SK-N-SH treated with all-trans-retinoic acid at 6 μM for 48 hours (cell line): ENCODE measurements at regions not wholly inside any gene's neighbourhood (a gene's known extent, or its start where the extent isn't known, plus 50 kb on each side); places are given as distances from the start of the nearest gene placed in this dataset.

Experiments used
- ATAC-seq: fragments of 200-7000 bp; cut with Tn5 transposase; 3 replicates; pipeline ENCODE4 v1.9.1; 2020; ENCODE audit warnings: mild to moderate bottlenecking, moderate library complexity
- ARNTL ChIP-seq: fragments of 450-650 bp; formaldehyde crosslinking; IDR thresholded peaks from 2 replicates; pipeline ENCODE4 v1.5.0; 2020; ENCODE audit warnings: low read depth, mild to moderate bottlenecking, moderate library complexity, borderline replicate concordance
- BACH2 ChIP-seq: fragments of 250-450 bp; sonication (Bioruptor Pico); IDR thresholded peaks from 2 replicates; pipeline ENCODE4 v1.9.0; 2021; ENCODE audit warnings: mild to moderate bottlenecking, borderline replicate concordance
- CSRNP3 ChIP-seq: fragments of 250-450 bp; sonication (Bioruptor Pico); IDR thresholded peaks from 2 replicates; pipeline ENCODE4 v1.5.1; 2021; ENCODE audit warnings: mild to moderate bottlenecking, moderate library complexity
- ESRRG ChIP-seq: fragments of 250-450 bp; sonication (Bioruptor Pico); IDR thresholded peaks from 2 replicates; pipeline ENCODE4 v1.6.1; 2021; ENCODE audit warnings: mild to moderate bottlenecking
- GLIS3 ChIP-seq: fragments of 250-450 bp; sonication (Bioruptor Pico); IDR thresholded peaks from 2 replicates; pipeline ENCODE4 v1.5.0; 2020; ENCODE audit warnings: mild to moderate bottlenecking, moderate library complexity
- ISL1 ChIP-seq: fragments of 250-450 bp; sonication (Bioruptor Pico); IDR thresholded peaks from 2 replicates; pipeline ENCODE4 v2.1.2; 2022; ENCODE audit warnings: mild to moderate bottlenecking, moderate library complexity
- OSR1 ChIP-seq: fragments of 250-450 bp; sonication (Bioruptor Pico); IDR thresholded peaks from 2 replicates; pipeline ENCODE4 v1.8.0; 2022; ENCODE audit warnings: moderate library complexity, mild to moderate bottlenecking, inconsistent platforms
- PATZ1 ChIP-seq: fragments of 250-450 bp; sonication (Bioruptor Pico); IDR thresholded peaks from 2 replicates; pipeline ENCODE4 v1.8.0; 2020; ENCODE audit warnings: mild to moderate bottlenecking, moderate library complexity, borderline replicate concordance
- PPARA ChIP-seq: fragments of 250-450 bp; sonication (Bioruptor Pico); IDR thresholded peaks from 2 replicates; pipeline ENCODE4 v1.5.0; 2020; ENCODE audit warnings: mild to moderate bottlenecking, borderline replicate concordance
- RARB ChIP-seq: fragments of 250-450 bp; sonication (Bioruptor Pico); IDR thresholded peaks from 2 replicates; pipeline ENCODE4 v1.8.0; 2021; ENCODE audit warnings: mild to moderate bottlenecking, moderate library complexity
- SNAI2 ChIP-seq: fragments of 250-450 bp; sonication (Bioruptor Pico); IDR thresholded peaks from 2 replicates; pipeline ENCODE4 v1.5.0; 2020; ENCODE audit warnings: mild to moderate bottlenecking, moderate library complexity
- TOX ChIP-seq: fragments of 250-450 bp; sonication (Bioruptor Pico); IDR thresholded peaks from 2 replicates; pipeline ENCODE4 v1.8.0; 2021; ENCODE audit warnings: mild to moderate bottlenecking, moderate library complexity, borderline replicate concordance
- TSHZ2 ChIP-seq: fragments of 250-450 bp; sonication (Bioruptor Pico); IDR thresholded peaks from 2 replicates; pipeline ENCODE4 v1.5.0; 2020; ENCODE audit warnings: mild to moderate bottlenecking, moderate library complexity
- ZC3H10 ChIP-seq: fragments of 250-450 bp; sonication (Bioruptor Pico); IDR thresholded peaks from 2 replicates; pipeline ENCODE4 v1.5.1; 2021; ENCODE audit warnings: mild to moderate bottlenecking, moderate library complexity
- ZFP3 ChIP-seq: fragments of 250-450 bp; sonication (Bioruptor Pico); IDR thresholded peaks from 2 replicates; pipeline ENCODE4 v1.5.0; 2020; ENCODE audit warnings: mild to moderate bottlenecking, moderate library complexity
- ZFP30 ChIP-seq: fragments of 450-650 bp; formaldehyde crosslinking; IDR thresholded peaks from 2 replicates; pipeline ENCODE4 v1.5.0; 2022; ENCODE audit warnings: mild to moderate bottlenecking, moderate library complexity
- ZNF565 ChIP-seq: fragments of 450-650 bp; formaldehyde crosslinking; conservative IDR thresholded peaks from 2 replicates; pipeline ENCODE4 v1.5.0; 2020; ENCODE audit warnings: low read depth, mild to moderate bottlenecking, moderate library complexity
- ZNF70 ChIP-seq: fragments of 450-650 bp; formaldehyde crosslinking; IDR thresholded peaks from 2 replicates; pipeline ENCODE4 v1.5.0; 2020; ENCODE audit warnings: mild to moderate bottlenecking, moderate library complexity
- ZNF8 ChIP-seq: fragments of 450-650 bp; formaldehyde crosslinking; IDR thresholded peaks from 2 replicates; pipeline ENCODE4 v1.5.0; 2020; ENCODE audit warnings: mild to moderate bottlenecking, moderate library complexity
- TF ChIP-seq, protein P1 (sequence below): fragments of 250-450 bp; sonication (Bioruptor Pico); IDR thresholded peaks from 2 replicates; pipeline ENCODE4 v1.8.0; 2021; ENCODE audit warnings: low read depth, mild to moderate bottlenecking, moderate library complexity, borderline replicate concordance
- TF ChIP-seq, protein P2 (sequence below): fragments of 250-450 bp; sonication (Bioruptor Pico); IDR thresholded peaks from 2 replicates; pipeline ENCODE4 v1.5.1; 2020; ENCODE audit warnings: low read depth, mild to moderate bottlenecking, moderate library complexity

DNA sequence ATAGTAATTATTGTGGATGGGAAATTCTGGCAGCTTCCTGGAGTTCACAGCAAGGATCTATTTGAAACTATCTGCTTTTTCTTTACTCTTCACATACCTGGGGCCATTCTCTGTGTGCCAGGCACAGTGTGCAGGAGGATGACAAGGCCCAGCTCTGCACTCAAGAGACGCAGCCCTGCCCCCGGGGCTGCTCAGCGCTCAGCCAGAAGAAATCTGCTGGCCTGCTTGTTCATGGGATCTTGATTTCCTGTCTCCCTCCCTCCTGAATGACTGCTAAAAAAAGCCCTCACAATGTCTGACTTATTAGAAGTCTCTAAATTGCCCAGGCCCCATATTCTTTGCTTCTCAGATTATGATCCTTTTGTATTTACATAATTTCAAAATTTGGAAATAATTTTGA, 210.9 kb downstream of the DCDC2C start:
- TF ChIP-seq PPARA (CRISPR knock-in tag) (no peak), ZNF70 (no peak), ZNF8 (no peak), PATZ1 (CRISPR knock-in tag) (no peak), ESRRG (no peak), GLIS3 (CRISPR knock-in tag) (no peak), ZC3H10 (CRISPR knock-in tag) (no peak), ZNF565 (no peak), ZFP30 (CRISPR knock-in tag) (no peak), TSHZ2 (CRISPR knock-in tag) (no peak)
- TF ChIP-seq, protein P1, sequence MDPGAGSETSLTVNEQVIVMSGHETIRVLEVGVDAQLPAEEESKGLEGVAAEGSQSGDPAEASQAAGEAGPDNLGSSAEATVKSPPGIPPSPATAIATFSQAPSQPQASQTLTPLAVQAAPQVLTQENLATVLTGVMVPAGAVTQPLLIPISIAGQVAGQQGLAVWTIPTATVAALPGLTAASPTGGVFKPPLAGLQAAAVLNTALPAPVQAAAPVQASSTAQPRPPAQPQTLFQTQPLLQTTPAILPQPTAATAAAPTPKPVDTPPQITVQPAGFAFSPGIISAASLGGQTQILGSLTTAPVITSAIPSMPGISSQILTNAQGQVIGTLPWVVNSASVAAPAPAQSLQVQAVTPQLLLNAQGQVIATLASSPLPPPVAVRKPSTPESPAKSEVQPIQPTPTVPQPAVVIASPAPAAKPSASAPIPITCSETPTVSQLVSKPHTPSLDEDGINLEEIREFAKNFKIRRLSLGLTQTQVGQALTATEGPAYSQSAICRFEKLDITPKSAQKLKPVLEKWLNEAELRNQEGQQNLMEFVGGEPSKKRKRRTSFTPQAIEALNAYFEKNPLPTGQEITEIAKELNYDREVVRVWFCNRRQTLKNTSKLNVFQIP: no peak
- TF ChIP-seq, all 23 proteins: peak for 0
- ATAC-seq: no peak

- no peak for TF ChIP-seq PATZ1 (CRISPR knock-in tag)
- TF ChIP-seq GLIS3 (CRISPR knock-in tag): no peak
- TF ChIP-seq RARB (CRISPR knock-in tag): no peak
- no peak for TF ChIP-seq CSRNP3
- TF ChIP-seq ZNF565: no peak
- TF ChIP-seq PPARA (CRISPR knock-in tag): no peak
- TF ChIP-seq SNAI2 (CRISPR knock-in tag): no peak
- no peak for TF ChIP-seq OSR1 (CRISPR knock-in tag)
- TF ChIP-seq ZFP30 (CRISPR knock-in tag): no peak
- TF ChIP-seq ZNF70: no peak
- TF ChIP-seq, protein P2, sequence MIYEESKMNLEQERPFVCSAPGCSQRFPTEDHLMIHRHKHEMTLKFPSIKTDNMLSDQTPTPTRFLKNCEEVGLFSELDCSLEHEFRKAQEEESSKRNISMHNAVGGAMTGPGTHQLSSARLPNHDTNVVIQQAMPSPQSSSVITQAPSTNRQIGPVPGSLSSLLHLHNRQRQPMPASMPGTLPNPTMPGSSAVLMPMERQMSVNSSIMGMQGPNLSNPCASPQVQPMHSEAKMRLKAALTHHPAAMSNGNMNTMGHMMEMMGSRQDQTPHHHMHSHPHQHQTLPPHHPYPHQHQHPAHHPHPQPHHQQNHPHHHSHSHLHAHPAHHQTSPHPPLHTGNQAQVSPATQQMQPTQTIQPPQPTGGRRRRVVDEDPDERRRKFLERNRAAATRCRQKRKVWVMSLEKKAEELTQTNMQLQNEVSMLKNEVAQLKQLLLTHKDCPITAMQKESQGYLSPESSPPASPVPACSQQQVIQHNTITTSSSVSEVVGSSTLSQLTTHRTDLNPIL: no peak
- no peak for TF ChIP-seq ISL1
- TF ChIP-seq ZC3H10 (CRISPR knock-in tag): no peak
- ATAC-seq: no peak
Measured at GRCh38 chr2:3927031-3927430, 223.7 kb downstream of the DCDC2C start.

- ATAC-seq: no peak
- TF ChIP-seq RARB (CRISPR knock-in tag): no peak
- no peak for TF ChIP-seq GLIS3 (CRISPR knock-in tag)
- TF ChIP-seq SNAI2 (CRISPR knock-in tag): no peak
- no peak for TF ChIP-seq ARNTL (CRISPR knock-in tag)
- no peak for TF ChIP-seq ZC3H10 (CRISPR knock-in tag)
- no peak for TF ChIP-seq ISL1
- TF ChIP-seq, protein P1: no peak
- no peak for TF ChIP-seq PATZ1 (CRISPR knock-in tag)
- no peak for TF ChIP-seq ZNF70
- TF ChIP-seq CSRNP3: no peak
- TF ChIP-seq TOX (CRISPR knock-in tag): no peak
- no peak for TF ChIP-seq ZNF8
- no peak for TF ChIP-seq BACH2
- no peak for TF ChIP-seq OSR1 (CRISPR knock-in tag)
- TF ChIP-seq ZFP3 (CRISPR knock-in tag): no peak
Measured at GRCh38 chr2:3929374-3929773, 226.0 kb downstream of the DCDC2C start.
